GM21390 (cell line): ENCODE measurements at regions not wholly inside any gene's neighbourhood (a gene's known extent, or its start where the extent isn't known, plus 50 kb on each side); places are given as distances from the start of the nearest gene placed in this dataset.

Experiments used
- ATAC-seq: cut with Tn5 transposase; IDR thresholded peaks from one replicate; pipeline ENCODE4 v1.9.1; 2021; ENCODE audit not compliant: unreplicated experiment

- no peak for ATAC-seq
Observed at GRCh38 chr20:4070323-4071177, 55.2 kb upstream of the RNF24 start.

DNA sequence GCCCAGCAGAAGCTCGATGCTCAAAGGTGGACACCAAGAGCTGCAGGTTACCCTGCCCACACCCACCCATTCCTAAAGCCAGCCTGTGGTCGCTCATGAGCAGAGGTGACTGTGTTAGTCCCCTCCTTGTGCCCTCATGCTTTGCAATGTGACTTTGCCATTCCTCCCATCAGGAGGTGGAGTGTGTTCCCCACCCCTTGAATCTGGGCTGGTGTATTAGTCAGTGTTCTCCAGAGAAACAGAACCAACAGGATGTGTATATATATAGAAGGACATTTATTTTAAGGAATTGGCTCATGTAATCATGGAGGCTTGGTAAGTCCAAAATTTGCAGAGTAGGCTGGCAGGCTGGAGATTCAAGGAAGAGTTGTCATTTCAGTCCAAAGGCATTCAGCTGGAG, 54.4 kb upstream of the RNF24 start:
- no peak for ATAC-seq

GRCh38 chr20:4068708-4069107, 53.4 kb upstream of the RNF24 start:
- ATAC-seq, result no peak

DNA sequence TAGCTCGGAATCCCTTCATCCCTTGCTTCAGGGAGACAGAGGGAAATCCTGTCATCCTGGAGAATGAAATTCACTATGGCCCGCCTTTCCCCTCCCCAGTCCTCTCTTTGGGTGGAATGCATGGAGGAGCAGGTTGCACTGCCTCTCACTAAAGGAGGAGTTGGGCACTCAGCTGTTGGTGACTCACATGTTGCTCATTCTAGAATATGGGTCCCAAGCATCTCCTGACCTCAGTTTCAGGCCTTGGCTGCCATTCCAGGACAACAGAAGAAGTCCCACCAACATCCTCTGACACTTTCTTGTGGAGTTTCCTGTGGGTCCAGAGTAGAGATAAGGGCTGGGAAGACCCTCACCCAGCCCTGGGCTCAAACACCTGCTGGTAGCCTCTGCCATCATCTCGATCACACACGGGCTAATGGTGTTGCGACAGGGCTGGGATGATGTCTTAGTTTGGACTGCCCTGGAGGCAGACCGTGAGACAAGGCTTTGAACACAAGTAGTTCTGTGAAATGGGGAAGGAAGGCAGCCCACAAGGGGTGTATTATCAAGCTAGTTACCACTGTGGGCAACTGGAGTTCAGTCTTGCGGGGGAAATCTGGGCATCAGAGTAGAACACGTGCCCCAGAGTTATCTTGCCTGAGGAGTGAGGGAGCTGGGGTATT, 52.4 kb upstream of the RNF24 start:
- no peak for ATAC-seq

DNA sequence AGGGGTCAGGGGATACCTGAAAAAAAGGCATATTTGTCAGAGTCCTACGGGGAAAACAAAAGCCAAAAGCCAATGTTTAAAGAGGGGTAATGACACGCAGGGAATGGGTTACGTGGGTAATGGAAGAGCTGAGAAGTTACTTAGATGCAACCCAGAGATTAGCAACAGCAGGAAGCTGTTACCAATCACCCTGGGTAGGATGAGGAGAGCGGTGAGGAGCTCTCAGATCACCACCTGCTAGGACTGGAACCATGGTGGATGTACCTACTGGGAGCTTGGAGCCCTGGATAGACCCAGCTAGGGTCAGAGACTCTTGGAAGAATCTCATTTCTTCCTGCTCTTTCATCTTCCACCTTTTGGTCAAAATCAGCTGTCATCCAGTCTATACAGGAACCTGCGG, 51.2 kb upstream of the RNF24 start:
- ATAC-seq, result no peak

DNA sequence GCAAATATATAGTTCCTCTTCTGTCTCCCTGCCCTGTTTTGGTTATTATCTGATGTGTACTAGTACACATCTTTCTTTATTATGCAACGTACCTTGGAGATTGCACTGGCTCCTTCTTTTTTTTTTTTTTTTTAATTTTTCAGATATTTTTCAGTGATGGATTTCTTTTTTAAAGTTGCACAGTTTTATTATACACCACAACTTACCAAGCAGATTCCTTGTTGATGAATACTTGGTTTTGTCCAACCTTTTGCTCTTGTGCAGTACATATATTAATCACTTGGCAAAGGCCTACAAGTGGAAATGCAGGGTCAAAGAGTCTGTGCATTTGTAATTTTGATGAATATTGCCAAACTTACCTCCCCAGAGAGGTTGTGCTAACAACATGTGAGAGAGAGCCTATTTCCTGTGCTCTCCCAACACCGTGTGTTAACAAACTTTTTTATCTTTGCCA, 50.1 kb upstream of the RNF24 start:
- no peak for ATAC-seq
